GM21360 (cell line): ENCODE measurements at regions not wholly inside any gene's neighbourhood (a gene's known extent, or its start where the extent isn't known, plus 50 kb on each side); places are given as distances from the start of the nearest gene placed in this dataset.

Source experiments
- ATAC-seq: cut with Tn5 transposase; IDR thresholded peaks from one replicate; pipeline ENCODE4 v1.9.1; 2021; ENCODE audit warnings: mild to moderate bottlenecking, moderate library complexity; ENCODE audit not compliant: unreplicated experiment

DNA sequence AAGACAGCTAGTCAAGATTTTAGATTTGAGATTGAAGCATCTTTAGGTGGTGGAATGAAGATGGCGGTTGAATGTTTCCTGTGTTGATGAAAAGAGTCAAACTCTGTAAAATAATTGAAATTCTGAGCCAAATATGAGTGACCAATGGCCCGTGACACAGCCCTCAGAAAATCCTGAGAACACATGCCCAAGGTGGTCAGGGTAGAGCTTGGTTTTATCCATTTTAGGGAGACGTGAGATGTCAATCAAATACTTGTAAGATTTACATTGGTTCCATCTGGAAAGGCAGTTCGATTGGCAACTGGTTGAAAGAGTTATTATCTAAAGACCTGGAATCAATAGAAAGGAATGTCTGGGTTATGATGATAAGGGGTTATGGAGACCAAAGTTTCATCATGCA lies 198.0 kb upstream of the AGAP1 start:
- no peak for ATAC-seq

DNA sequence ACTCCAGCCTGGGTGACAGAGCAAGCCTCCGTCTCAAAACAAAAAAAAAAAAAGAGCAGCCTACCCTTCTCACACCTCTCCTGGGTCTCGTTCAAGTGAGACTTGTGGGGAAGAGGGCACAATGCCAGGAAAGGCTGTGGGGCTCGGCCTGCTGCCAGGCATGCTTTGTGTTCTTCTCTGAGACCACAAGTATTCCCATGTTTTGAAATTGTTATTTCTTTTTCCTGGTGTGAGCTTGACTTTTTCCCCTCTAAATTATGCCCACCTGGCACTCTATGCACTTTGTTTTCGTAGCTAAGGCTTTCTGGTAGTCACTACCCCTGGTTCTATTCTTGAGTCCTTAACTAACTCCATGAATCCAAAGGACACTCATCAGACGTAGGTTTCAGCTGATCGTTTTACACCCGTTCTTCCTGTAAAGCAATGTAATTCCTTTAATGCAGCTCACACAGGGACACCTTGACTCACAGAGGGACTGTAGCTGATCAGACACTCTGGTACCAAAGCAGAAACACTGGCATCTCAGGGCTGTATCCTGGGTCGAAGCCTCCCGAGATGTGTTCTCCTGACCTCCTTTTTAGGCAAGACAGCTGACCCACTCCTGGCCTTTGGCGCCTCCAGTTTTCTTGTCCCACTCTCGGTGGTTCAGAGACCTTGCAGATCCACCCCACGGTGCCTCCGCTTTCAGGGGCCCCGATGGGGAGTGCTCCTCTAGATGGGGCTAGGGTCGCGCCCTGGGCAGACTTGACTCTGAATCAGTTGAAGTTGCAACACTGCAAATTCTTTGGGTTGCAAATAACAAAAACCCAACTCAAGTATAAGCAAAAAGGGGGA lies 193.3 kb upstream of the AGAP1 start:
- no peak for ATAC-seq

DNA sequence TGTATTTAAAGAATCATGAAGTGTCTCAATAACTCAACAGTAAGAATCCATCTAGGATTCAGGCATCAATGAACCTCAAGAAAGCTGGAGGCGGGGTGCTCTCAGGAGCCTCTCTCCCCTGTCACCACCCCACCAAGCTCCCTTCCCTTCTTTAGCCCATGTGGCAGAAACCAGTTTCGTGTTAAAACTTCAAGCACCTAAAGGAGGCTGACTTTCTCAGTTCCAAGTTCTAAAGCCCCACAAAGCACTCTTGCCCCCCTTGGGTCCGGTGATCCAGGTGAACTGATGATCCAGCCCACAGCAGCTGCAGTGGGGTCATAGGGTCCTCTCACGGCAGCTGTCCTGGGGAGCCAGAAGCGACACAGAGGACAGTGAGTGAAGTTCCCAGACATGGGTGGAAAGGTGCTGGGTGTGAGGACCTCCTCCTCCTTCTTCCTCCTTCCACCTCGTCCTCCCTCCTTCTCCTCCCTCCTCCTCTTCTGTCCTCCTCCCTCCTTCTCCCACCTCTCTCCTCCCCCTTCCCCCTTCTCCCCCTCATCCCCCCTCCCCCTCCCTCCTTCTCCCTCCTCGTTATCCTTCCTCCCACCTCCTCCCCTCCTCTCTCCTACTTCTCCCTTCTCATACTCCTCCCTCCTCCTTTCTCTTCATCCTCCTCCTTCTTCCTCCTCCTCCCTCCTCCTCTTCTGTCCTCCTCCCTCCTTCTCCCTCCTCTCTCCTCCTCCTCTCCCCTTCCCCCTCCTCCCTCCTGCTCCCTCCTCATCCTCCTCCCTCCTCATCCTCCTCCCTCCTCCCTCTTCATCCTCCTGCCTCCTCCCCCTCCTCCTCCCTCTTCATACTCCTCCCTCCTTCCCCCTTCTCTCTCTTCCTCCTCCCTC lies 192.4 kb upstream of the AGAP1 start:
- no peak for ATAC-seq

DNA sequence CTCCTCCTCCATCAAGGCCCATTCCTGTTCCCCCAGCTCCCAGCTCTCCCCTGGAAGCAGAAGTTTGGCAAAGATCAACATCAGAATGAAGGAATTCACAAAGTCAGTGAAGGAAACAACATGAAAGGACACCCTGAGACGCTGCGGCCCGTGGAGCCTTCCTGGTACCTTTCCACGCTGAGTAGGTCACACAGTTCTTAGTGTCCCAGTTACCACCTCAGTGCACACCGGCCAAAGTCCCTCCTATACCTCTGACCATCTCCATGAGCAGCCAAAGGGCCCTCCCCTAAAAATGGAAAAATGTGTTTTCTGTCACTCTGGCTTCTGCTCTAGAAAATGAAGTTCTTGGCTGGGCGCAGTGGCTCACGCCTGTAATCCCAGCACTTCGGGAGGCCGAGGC lies 191.6 kb upstream of the AGAP1 start:
- ATAC-seq = no peak

DNA sequence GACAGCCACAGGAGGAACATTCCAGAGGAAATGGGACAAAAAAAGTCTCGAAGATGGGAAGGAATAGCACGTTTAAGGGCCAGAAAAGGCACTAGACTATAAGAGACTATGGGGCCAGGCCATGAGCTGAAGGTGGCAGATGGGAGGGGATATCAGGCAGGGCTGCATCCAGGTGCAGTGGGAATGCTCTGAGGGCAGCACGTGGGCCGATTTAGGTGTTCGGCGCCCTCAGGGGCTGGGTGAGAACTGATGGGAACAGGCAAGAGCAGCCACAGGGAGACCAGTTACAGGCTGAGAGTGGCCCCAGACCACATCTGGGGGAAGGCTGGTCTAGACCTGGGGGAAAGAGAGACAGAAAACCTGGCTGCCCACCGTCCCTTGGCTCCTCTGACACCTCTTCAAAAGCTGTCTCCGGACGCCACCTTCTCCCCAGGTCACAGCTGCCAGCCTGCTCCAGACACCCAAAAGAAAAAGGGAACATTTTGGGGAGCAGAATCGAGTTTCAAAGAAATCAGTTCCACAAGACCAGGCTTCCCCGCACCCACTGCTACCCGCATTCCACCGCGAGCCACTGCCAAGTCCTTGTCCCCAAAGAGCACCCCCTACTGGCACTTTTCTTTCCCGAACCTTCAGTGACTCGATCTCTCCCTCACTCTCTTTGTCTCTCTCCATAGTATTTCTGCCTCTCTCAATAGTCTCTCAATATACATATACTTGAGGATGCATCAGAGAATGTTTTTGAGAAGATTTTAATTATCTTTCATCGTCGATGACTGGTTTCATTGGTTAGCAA lies 190.1 kb upstream of the AGAP1 start:
- ATAC-seq = no peak

DNA sequence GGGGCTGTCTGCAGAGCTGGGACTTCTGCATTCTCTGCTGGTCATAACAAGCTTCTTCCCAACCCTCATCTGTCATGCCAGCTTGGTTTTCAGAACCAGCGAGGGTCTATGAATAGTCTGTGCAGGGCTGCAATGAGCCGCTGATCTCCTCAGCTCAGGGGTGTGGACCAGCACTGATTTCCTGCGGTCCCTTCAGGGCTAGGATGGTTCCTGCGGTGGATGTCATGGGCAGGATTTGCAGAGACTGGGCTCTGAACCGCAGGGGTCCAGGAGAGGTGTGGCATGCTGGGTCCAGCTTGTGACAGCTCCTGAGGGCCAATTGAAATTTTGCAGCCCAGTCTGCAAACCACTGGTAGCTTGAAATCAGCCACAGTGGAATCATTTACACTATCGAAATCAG lies 188.2 kb upstream of the AGAP1 start:
- ATAC-seq = no peak

DNA sequence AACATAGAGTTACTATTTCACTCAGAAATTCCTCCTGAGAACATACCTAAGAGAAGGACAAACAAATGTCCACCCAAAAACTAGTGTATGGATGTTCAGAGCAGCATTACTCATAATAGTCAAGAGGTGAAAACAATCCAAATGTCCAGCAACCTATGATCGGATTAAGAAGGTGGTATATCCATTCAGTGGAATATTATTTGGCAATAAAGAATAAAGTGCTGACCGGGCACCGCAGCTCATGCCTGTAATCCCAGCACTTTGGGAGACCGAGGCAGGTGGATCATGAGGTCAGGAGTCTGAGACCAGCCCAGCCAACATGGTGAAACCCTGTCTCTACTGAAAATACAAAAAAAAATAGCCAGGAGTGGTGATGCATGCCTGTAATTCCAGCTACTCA lies 182.8 kb upstream of the AGAP1 start:
- ATAC-seq = no peak

DNA sequence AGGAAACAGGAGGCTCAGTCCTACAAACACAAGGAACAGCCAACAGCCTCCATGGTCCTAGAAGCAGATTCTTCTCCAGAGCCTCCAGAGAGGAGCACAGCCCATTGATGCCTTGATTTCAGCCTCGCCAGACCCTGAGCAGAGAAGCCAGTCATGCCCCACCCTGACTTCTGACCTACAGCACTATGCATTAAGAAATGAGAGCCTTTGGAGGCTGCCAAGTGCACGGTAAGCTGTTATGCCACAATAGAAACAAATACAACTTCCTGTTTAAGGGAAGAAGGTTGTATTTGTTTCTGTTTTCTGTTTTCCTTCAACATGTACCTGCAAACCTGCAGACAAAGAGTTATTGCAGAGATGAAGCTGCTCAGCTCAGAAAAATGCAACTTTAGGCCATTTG lies 181.3 kb upstream of the AGAP1 start:
- no peak for ATAC-seq

DNA sequence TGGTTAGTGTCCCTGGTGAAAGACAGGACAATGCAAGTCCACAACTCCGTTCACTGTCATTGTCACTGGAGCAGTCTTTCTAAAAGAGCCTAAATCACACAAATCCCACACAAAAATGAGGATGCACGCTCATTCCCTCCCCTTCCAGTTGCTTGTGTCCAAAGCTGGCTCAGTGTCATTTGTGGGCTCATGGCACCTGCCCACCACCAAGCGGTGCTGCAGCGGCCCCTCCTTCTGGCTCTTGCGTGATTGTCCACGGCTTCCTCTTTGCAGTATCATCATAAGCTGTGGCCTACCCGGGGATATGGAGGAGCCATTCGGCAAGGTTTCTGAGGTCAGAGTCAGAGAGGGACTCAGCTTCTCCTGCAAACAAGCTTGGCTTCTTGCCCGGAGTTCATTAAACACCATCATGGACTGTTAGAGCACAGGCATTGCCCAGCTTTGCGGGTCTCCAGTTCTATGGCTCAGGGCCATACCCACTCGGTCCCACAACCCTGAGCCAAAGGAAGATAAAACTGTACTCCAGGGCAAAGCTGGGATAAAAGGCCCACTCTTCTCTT lies 179.4 kb upstream of the AGAP1 start:
- no peak for ATAC-seq

DNA sequence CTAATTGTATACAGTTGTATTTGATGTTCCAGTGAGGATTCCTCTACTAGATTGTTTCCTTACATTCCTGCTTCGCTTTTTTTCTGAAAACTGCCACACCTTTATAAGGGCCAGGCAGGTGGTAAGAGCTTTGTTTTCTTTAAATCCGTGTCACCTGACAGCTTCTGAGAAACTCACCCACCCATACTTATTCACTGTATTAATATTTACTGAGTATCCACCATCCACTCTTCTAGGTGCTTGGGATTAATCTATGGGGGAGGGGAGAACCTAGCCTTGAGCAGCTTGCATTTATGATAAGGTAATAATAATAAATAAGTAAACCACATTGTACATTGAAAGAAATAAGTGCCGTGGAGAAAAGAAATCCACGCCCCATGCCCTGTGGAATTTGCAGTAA lies 174.7 kb upstream of the AGAP1 start:
- ATAC-seq = no peak

DNA sequence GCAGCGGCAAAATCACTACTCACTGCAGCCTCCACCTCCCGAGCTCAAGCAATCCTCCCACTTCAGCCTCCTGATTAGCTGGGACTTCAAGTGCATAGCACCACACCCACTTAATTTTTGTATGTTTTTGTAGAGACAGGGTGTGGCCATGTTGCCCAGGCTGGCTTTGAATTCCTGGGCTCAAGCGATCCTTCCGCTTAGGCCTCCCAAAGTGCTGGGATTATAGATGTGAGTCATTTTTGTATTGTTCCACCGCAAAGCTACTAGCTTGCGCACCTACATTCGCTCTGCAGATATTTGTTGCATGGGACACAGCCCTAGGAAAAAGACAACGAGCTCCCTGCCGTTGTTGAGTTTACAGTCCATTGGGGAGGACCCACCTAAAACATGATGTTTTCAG lies 173.5 kb upstream of the AGAP1 start:
- no peak for ATAC-seq

DNA sequence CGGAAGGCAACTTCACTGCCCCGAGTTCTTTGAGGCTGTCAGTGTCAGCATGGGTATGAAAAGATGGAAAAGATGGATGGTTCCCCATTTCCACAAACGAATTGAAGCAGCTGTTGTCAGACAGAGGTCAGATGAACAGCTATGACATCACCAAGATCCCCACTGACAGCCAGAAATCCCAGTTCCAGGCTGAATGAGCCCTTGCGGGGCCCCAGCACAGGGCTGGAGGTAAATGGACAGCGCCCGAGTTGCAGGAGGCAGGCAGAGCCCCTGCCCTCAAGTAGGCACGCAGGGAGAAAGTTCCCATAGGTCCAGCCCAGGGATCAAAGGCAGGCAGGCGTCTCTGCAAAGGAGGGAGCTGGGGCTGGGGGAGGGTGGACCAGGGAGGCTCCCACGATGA lies 169.5 kb upstream of the AGAP1 start:
- no peak for ATAC-seq

DNA sequence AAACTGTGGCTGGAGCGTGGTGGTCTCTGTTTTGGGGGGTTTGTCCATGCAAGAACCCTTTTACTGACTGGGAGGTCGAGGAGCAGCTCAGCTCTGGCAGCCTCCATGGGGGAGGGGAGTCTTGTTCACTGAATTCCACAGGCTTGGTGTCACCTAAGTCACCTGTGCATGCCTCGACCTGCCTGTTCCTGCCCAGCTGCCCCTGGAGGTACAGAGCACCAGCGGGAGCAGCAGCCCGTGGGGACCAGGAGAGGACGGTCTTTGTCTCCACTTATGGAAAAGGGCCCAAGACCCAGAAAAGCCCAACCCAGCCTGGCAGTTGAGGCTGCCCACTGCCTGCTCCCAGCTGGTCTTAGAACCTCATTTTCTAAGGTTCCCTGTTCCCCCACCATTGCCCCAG lies 168.7 kb upstream of the AGAP1 start:
- ATAC-seq = no peak

DNA sequence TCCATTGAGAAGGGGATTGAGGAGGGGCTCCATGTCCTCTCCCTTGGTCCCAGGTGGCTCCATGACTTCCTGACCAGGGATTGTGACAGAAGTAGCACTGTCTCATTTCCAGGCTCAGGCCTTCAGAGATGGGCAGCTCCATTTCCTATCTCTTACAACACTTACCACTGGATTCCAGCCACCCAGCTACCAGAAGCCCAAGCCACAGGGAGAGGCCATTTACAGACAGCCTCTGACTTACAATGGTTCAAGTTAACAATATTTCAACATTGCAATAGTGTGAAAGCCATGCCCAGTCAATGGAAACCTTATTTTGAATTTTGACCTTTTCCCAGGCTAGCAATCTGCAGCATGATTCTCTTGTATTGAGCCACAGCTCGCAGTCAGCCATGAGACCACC lies 164.9 kb upstream of the AGAP1 start:
- no peak for ATAC-seq

DNA sequence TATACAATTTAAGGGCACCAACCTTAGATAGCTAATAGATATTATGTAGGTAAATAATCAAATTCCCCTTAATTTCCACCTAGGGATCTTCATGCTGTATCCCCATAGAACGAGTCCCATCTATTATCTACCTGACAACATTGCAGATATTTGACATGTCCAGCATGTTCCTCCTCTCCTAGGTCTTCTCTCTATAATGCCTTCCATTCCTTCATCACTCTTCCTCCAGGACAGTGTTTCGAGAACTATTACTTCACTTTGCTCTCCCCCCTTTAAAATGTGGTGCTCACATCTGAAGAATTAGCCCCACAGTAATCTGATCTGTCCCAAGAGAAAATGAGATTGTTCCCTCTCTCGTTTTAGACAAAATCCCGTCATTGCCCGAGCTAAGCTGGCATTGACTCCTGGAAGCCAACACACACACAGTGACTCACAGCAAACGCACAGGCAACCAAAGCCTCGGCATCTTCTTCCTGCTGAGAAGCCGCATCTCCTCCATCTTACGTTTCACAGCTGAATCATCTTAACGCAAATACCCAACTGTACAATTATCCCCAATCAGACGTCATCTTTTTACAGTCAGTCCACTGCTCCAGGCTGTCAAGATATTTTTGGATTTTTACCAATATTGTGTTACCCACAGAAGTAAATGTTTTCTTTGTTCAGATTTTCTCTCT lies 162.9 kb upstream of the AGAP1 start:
- ATAC-seq = no peak

DNA sequence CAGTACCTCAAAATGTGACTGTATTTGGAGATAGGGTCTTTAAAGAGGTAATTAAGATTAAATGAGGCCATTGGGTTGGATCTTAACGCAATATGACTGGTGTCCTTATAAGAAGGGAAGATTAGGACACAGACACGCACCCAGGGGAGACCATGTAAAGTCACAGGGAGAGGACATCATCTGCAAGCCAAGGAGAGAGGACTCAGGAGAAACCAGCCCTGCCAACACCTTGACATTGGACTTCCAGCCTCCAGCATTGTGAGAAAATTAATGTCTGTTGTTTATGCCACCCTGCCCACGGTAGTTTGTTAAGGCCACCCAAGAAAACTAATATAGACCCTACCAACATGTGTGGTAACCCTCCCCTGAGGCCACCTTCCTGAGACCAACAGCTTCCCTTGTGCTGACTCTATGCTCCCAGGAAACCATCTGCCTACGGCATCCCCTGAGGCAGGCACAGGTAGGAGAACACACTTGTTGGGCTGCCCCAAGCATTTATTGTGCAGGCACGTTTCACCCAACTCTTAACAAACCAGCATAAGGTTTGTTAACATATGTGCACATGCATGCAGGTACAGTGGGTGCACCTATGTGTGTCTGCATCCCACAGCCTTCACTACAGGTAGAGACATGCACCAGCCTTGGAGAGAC lies 161.5 kb upstream of the AGAP1 start:
- no peak for ATAC-seq

DNA sequence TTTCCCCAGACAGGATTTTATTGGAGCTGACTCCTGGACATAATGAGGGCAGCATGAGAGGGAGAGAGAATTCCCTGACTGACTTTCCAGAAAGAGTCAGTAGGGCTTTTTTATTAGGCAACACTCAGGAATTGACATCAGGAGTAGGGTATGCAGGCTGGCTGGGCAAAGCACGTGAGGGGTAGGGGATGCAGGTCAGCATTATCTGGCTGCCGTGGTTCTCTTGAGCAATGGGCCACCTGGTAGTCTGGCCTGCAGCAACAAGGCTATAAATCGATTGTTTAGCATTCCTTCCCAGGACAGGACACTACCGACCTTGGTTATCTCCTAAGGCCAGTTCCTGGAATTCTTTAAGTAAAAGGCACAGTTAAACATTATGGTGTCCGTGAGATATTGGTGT lies 160.8 kb upstream of the AGAP1 start:
- no peak for ATAC-seq

DNA sequence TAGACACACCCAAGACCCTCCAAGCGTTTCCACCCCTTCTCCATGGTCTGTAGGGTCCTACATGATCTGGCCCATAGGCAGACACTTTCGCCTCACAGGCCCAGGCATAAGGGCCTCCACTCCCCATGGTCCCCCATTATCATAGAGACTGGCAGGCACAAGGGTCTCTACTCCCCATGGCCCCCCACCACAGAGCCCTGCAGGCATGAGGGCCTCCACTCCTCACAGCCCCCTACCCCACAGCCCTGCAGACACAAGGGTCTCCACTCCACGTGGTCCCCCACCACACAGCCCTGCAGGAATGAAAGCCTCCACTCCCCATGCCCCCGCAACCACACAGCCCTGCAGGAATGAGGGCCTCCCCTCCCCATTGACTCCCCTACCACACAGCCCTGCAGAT lies 159.7 kb upstream of the AGAP1 start:
- no peak for ATAC-seq

DNA sequence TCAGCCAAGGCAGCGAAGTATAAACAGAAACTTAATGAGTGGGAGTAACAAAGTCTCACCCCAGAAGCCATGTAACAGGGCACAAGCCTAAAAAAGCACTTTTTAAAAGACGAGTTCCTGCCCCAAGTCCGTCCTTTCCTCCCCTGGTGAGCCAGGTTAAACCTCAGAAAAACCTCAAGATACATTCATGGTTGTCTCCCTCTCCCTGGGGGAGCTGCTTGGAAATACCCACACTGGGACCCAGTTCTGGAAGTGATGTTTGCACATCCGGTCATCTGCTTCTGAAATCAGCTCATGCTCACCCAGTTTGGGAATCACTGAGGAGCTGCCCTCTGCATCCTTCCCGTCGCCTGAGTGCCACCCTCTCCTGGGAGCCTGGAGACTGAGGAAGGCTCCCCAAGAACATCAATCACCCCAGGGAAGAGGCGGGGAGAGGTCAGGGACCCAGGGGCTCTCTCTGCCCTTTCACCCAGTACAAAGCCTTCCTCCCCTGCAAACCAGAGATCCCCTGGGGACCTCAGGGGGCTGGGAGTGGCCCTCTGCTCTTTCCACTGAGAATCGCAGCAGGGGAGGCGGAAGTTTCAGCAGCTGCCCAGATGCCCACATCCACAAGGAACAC lies 150.6 kb upstream of the AGAP1 start:
- no peak for ATAC-seq

DNA sequence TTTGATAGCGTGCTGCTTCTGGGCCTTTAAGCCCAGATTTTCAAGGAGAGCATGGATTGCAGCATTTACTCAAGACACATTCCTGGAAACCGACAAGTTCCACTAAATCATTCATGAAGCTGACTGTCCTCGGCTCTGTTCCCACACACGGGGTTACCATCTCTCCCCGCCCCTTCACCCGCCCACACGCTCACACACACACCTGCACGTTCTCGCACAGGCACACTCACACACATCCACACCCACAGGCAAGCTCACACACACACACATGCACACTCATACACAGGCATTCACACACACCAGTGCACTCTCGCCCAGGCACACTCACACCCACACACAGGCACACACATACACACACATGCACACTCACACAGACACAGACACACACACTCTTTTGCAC lies 150.0 kb upstream of the AGAP1 start:
- ATAC-seq = no peak
